NCI-H82 treated with DMSO at 0.1 percent for 48 hours (cell line): ENCODE measurements at regions not wholly inside any gene's neighbourhood (a gene's known extent, or its start where the extent isn't known, plus 50 kb on each side); places are given as distances from the start of the nearest gene placed in this dataset.

Experiments
- DNase-seq: peaks from one replicate; lab custom pipeline; 2025; ENCODE audit not compliant: unreplicated experiment; lab: John Stamatoyannopoulos, UW

DNA sequence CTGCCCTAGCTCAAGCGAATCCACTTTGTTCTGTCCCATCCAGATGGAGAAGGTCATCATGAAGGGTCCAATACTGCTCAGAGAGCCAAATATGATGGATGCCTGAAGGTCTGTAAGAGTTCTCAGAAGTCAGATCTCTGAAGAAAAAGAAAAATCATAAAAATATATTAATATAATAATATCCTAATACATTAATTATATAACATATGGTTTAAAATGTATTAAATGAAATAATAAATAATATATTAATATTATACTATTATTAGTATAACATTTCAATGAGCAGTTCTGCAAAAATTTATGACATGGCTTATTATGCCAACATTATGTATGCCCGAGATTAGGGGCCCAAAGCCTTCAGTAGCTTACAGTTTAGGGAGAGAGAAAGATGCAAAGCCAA lies 78.2 kb upstream of the GPR12 start:
- DNase-seq = no peak

DNA sequence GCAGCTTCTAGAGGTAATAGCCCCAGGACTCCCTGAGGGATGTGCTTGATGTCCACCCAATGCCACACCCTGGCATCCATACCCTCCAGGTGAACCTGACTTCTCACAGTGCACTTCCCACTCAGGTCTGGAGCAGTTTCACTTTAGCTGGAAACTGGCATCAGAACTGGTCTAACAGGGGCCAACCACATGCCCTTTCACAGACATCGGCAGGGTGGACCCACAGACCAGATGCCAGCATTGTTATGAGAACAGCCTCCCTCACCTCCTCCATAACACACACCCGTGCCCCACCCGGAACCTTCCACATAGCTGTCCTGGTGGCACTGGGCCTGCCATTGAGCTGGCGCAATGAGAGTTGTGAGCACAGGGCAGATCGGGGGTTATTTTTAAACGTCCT lies 77.4 kb upstream of the GPR12 start:
- no peak for DNase-seq

DNA sequence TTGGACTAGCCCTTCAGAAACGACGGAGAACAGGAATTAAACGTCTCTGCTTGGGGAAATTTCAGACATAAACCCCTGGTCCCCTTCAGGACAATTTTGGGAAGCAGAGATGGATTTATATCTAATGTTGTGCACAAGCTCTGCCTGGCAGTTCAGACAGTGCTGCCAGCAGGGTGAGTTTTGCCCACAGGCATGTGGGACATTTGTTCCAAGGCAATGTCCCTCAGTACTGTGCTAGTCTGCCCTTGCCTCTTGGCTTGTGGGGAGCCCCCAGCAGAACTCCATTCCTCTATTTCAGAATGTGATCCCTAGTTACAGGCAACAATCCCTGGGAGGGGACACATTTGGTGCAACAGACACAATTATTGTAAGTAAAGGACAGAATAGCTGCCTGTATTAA lies 76.5 kb upstream of the GPR12 start:
- DNase-seq = no peak

DNA sequence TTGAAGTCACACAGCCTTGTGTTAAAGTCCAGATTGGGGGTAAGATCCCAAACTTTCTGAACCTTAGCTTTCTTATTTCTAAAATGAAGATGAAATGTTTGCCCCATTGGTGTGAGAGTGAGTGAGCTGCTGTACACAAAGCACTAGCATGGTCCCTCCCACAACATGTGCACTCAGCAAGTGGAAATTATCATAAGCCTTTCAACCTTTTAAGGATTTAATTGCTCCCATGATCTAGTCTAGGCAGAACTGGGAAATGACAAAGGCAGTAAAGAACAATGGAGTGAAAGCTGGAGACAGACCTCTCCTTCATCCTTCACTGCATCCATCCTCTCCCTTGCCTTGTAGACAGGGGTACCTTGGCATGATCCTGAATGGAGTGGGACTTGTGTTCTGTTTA lies 76.0 kb upstream of the GPR12 start:
- DNase-seq = no peak

DNA sequence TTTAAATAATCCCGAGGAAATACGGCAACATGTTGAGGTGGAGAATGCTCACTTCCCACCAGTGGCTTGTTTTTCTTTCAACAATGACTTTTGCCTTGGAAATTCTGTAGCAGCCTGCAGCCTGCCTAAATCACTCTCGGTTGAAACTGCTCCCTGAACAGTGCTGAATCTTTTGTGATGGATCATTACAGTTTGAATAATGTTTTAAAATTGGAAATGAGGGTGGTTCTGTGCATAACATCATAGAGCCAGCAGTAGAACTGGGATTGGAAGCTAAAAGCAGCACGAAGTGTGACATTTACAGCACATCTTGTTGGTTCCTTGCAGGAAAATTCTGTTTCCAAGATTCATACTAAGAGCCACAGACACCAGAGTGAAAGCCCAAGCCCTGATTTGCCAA lies 74.1 kb upstream of the GPR12 start:
- DNase-seq = no peak

DNA sequence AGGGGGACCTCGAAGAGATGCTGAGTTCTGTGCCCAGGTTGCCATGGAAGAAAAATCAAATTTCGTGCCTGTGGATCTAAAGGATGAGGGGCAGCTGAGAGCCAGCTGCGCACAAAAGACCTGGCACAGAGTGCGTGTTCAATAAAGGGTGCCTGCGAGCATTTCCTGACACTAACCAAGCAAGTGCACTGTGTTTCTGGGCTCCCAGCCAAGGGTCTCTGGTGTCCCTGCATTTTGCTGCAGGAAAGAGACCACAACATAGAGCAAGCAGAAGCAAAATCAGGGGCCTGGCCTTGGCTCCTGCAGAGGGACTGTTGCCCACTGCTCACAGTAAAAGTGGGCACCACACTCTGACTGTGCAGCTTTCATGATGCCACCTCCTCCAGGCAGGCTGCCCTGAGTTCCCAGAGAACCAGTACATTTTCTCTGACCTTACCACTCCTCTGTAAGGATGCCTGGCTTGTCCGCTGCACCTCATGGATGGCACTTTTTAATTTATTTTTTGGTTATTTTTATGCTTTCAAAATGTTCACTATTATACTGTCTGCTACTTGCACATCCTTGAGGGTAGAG lies 70.8 kb upstream of the GPR12 start:
- DNase-seq = no peak

DNA sequence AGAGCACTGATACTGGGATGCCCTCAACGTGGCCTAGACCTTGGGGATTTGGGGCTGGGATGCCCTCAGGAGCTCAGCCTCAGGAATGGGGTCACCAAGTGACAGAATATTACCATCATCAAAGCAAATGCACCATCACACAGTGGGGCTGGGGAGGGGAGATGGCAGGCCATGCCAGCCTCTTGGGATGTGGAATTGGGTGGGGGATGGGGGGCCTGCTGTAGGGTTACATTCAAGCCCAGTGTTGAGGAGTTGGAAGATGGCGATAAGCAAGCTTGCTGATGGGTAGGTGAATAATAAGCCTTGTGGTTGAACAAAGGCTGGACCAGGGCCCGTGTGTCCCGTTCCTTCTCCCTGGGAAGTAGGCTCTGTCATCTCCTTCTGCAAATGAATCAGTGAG lies 69.1 kb upstream of the GPR12 start:
- no peak for DNase-seq

DNA sequence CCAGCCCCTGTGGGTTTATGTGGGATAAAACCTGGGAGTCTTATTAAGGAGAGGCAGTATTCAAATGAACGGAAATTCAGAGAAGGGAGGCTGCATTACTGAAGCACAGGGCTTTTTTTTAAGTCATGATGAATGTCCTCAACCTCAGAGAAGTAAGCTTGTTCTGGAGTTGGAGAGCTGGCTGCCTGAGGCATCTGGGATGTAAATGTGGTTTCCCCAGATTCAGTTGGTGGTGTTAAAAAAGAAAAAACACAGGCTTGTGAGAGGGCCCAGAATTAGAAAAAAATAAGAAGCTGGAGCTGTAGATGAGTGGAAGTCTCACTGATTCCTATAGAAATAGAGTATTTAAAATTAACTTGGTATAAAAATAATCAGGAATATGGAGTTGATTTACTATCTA lies 64.0 kb upstream of the GPR12 start:
- DNase-seq = no peak

DNA sequence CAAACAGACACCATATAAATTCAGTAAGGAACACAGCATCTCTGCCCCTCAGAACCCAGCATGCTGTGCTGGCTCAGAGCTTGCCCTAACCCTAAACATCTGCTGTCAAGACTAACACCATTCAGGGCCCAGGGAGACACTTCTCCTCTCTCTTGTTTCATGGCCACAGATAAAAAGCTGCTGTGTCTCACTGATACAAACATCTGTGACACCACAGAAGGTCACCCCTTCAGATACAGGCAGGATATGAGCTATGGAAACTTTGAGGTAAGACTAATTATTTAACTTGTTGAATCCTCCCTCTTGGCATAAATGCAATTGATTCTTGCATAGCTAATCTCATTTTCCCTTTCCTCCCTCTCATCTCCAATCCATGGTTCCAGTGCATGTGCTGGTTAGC lies 61.6 kb upstream of the GPR12 start:
- no peak for DNase-seq

DNA sequence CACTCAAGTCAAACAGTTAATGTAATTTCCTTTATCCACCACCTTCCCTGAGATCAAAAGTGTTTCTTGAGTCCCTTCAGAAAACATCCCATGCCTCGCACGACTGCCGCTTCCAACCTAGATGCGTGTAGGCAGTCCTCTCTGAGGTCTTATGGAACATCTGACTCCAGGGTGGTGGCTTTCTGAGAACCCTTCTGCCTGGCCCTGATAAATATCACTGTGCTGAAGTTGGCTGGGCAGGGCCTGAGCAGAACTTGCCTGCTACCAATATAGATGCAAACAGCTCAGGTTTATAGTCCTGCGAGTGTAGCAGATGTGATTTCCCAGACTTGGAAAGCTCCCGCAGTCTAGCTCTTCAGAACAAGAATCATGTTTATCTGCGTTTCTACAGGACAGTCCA lies 61.1 kb upstream of the GPR12 start:
- no peak for DNase-seq

DNA sequence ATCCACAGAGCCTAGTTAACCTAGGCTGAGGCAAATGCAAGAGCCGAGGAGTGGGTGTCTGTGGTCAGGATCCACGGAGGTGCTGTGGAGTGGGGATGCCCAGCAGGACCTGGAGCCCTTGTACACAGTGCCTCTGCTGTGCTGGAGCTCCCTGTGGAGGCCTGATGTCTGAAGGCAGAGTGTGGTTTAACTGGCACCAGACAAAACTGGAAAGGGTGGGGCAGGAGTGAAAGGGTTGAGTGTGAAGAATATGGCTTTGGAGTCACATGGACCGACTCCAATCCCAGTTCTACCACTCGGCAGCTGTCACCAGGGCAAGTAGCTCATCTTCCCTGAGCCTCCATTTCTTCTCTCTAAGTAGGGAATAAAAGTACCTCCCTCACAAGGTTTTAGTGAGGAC lies 60.3 kb upstream of the GPR12 start:
- DNase-seq = no peak

DNA sequence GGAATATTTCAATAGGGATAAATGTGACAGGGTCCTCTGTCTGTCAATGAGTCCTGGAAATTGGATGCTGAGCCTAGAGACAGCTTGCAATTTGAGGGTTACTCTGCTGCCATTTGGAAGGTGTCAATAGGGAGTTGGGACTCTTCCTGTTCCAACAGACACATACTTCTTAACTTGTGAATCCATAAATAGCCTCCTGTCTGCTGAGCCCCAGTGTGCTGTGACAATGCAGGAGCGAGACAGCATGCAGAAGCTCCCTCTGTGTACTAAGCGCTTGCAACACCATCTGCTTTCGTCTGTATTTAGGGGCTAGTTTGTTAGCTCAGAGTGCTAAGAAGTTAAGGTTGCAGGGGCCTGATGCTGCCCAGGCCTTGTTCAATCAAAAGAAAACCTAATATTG lies 58.5 kb upstream of the GPR12 start:
- DNase-seq = peak; percentile 44

DNA sequence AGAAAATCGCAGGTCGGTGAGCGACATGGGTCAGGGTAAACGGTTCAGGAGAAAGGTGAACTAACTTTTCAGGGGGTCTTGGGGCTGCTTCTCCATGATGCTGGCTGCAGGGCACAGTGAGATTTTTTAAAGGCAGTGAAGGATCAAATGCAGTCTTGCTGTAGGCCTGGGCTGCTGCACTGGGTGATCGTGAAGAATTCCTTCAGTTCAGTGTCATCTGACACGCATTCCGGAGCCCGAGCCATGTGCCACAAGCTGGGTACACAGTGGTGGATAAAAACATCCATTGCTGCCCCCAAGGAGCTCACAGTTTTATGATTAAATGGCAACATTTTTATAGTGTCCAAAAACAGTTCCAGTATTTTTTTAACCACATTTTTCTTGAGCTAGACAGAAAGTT lies 56.3 kb upstream of the GPR12 start:
- DNase-seq = no peak

DNA sequence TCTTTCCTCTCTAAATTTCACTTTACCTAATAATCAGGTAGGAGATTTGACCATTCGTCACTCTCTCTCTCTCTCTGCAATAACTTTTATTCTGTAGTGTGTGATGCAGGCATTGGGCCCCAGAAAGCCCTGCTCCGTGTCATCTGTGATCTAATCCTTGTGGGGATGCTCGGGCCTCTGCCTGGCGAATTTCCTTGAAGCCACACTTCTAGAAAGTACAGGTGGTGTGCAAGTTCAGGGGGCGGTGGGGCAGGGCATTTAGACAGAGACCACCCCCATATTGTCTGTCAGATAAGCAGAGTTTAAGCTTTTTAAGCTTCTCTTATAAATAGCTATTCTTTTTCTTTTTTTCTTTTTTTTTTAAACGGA lies 53.4 kb upstream of the GPR12 start:
- DNase-seq = peak; percentile 38

DNA sequence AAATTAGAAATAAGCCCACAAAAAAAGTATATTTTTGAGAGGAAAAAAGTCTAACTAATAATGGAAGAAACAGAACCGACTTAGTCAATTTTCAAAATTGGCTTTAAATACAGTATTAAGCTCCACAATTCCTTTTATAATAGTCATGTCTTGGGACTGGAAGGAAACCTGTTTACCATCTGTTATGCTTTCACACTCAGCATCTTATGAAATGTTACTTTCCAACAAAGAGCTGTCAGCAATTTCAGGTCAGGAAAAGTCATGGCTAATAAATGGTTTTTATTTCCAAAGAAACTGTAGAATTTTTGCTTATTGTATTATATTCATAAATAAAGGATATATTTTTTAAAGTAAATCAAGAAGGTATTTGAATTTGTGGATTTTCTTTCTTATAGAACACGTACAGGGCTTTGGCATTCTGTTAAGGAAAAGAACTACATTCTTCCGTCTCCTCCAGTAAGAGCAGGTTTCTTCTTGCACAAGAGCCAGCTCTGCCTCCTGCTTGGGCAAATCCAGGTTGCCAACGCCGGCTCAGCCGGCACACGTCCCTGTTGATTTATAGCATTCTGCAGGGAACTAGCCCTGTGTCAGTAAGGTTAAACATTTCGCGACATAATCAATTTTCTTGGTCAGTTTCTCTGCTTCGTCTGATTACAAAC lies 52.9 kb upstream of the GPR12 start:
- DNase-seq = peak; percentile 38

DNA sequence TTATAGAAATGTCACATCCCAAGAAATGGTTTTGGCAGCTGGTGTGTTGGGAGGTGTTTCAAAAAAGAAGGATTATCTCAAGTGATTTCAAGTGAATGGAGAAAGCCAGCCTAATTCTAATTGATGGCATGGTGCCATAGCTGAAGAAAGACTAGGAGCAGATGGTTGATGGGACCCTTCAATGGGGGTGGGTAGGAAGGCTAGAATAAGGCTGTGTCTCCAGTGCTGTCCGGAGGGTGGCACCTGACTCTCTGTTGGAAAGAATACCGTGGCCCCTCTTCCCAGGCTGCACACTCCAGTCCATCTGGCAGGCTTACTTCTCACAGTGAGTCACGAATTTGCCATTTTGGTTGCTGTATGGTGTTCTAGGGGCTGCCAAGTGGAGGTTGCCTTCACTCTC lies 51.0 kb upstream of the GPR12 start:
- DNase-seq = peak; percentile 96
